H9 (cell line): ENCODE measurements at regions not wholly inside any gene's neighbourhood (a gene's known extent, or its start where the extent isn't known, plus 50 kb on each side); places are given as distances from the start of the nearest gene placed in this dataset.

ENCODE experiments used
- DNase-seq: peaks from one replicate; pipeline ENCODE4 v3.0.0-alpha.2; 2017
- H2AFZ ChIP-seq: one replicate; pipeline ENCODE4 v1.6.1; 2013; ENCODE audit warnings: mild to moderate bottlenecking, low read length, control low read depth, moderate library complexity
- H2AK5ac ChIP-seq: 2 replicates; pipeline ENCODE4 v1.6.1; 2013; ENCODE audit warnings: low read length, control low read depth, mixed read lengths; ENCODE audit not compliant: insufficient read length
- H2BK120ac ChIP-seq: one replicate; pipeline ENCODE4 v1.6.1; 2013; ENCODE audit warnings: low read depth, mild to moderate bottlenecking, low read length, control low read depth, inconsistent platforms; ENCODE audit not compliant: poor library complexity, severe bottlenecking
- H2BK12ac ChIP-seq: 2 replicates; pipeline ENCODE4 v1.6.1; 2013; ENCODE audit warnings: low read length, control low read depth, mixed read lengths, low read depth; ENCODE audit not compliant: insufficient read length
- H2BK15ac ChIP-seq: 2 replicates; pipeline ENCODE4 v1.6.1; 2013; ENCODE audit warnings: low read depth, low read length, control low read depth
- H2BK20ac ChIP-seq: one replicate; pipeline ENCODE4 v1.6.1; 2013; ENCODE audit warnings: low read depth, mild to moderate bottlenecking, low read length, control low read depth, inconsistent platforms; ENCODE audit not compliant: poor library complexity, severe bottlenecking
- H2BK5ac ChIP-seq: 2 replicates; pipeline ENCODE4 v1.6.1; 2013; ENCODE audit warnings: low read length, control low read depth, mixed read lengths; ENCODE audit not compliant: insufficient read length
- H3K14ac ChIP-seq: 2 replicates; pipeline ENCODE4 v1.6.1; 2013; ENCODE audit warnings: low read length, control low read depth; ENCODE audit not compliant: insufficient read depth
- H3K18ac ChIP-seq: 2 replicates; pipeline ENCODE4 v1.6.1; 2013; ENCODE audit warnings: low read depth, mild to moderate bottlenecking, mixed read lengths, low read length, control low read depth; ENCODE audit not compliant: insufficient read length
- H3K23ac ChIP-seq: 2 replicates; pipeline ENCODE4 v1.6.1; 2013; ENCODE audit warnings: low read length, control low read depth, mixed read lengths, low read depth; ENCODE audit not compliant: insufficient read length
- H3K23me2 ChIP-seq: 2 replicates; pipeline ENCODE4 v1.6.1; 2013; ENCODE audit warnings: low read depth, mild to moderate bottlenecking, mixed read lengths, low read length, control low read depth; ENCODE audit not compliant: insufficient read length, poor library complexity, severe bottlenecking
- H3K27ac ChIP-seq: 2 replicates; pipeline ENCODE4 v1.5.1; 2013; ENCODE audit warnings: low read length, control low read depth, mixed read lengths, low read depth; ENCODE audit not compliant: insufficient read length
- H3K27me3 ChIP-seq: 2 replicates; pipeline ENCODE4 v1.6.1; 2013; ENCODE audit warnings: low read length, control low read depth, inconsistent platforms; ENCODE audit not compliant: insufficient read depth
- H3K4ac ChIP-seq: 2 replicates; pipeline ENCODE4 v1.6.1; 2013; ENCODE audit warnings: low read depth, mild to moderate bottlenecking, control low read depth, inconsistent platforms, low read length, moderate library complexity
- H3K4me1 ChIP-seq: 2 replicates; pipeline ENCODE4 v1.6.1; 2013; ENCODE audit warnings: low read length, control low read depth, inconsistent platforms; ENCODE audit not compliant: insufficient read depth
- H3K4me2 ChIP-seq: 2 replicates; pipeline ENCODE4 v1.6.1; 2013; ENCODE audit warnings: low read length, control low read depth, mixed read lengths; ENCODE audit not compliant: insufficient read length, insufficient read depth
- H3K56ac ChIP-seq: 2 replicates; pipeline ENCODE4 v1.6.1; 2013; ENCODE audit warnings: low read depth, mild to moderate bottlenecking, mixed read lengths, low read length, control low read depth; ENCODE audit not compliant: insufficient read length
- H3K79me1 ChIP-seq: 2 replicates; pipeline ENCODE4 v1.6.1; 2013; ENCODE audit warnings: low read depth, mild to moderate bottlenecking, moderate library complexity, low read length, control low read depth, inconsistent platforms; ENCODE audit not compliant: insufficient read depth, poor library complexity, severe bottlenecking
- H3K79me2 ChIP-seq: 2 replicates; pipeline ENCODE4 v1.6.1; 2013; ENCODE audit warnings: low read length, control low read depth, inconsistent platforms; ENCODE audit not compliant: insufficient read depth
- H3K9ac ChIP-seq: 2 replicates; pipeline ENCODE4 v1.6.1; 2013; ENCODE audit warnings: low read length, control low read depth, mixed read lengths; ENCODE audit not compliant: insufficient read length; ENCODE audit errors: extremely low read depth
- H3K9me3 ChIP-seq: one replicate; pipeline ENCODE4 v1.6.1; 2013; ENCODE audit warnings: low read depth, low read length, inconsistent platforms; ENCODE audit not compliant: control insufficient read depth
- H3T11ph ChIP-seq: one replicate; pipeline ENCODE4 v1.6.1; 2013; ENCODE audit warnings: mild to moderate bottlenecking, low read length, control low read depth, inconsistent platforms
- H4K20me1 ChIP-seq: one replicate; pipeline ENCODE4 v1.6.1; 2013; ENCODE audit not compliant: control insufficient read depth, insufficient read length, insufficient read depth
- H4K5ac ChIP-seq: 2 replicates; pipeline ENCODE4 v1.6.1; 2013; ENCODE audit warnings: low read depth, mild to moderate bottlenecking, mixed read lengths, low read length, control low read depth; ENCODE audit not compliant: insufficient read length
- H4K8ac ChIP-seq: replicated peaks from 2 replicates; pipeline ENCODE4 v1.6.1; 2013; ENCODE audit warnings: low read length, control low read depth, mixed read lengths, low read depth; ENCODE audit not compliant: insufficient read length
- H4K91ac ChIP-seq: 2 replicates; pipeline ENCODE4 v1.6.1; 2013; ENCODE audit warnings: low read depth, mild to moderate bottlenecking, moderate library complexity, mixed read lengths, low read length, control low read depth; ENCODE audit not compliant: insufficient read length
- H3K27ac Mint-ChIP-seq, 3 experiments: 2 replicates in 2 of 3; 3 replicates in 1 of 3; pipeline ENCODE4 v1.8.0; 2020 to 2021; ENCODE audit warnings: mixed read lengths in 3 of 3, mild to moderate bottlenecking in 1 of 3, moderate library complexity in 1 of 3
- H3K27me3 Mint-ChIP-seq: 2 replicates; pipeline ENCODE4 v1.8.0; 2021; ENCODE audit warnings: low read depth, mild to moderate bottlenecking, moderate library complexity, mixed read lengths
- H3K36me3 Mint-ChIP-seq, 3 experiments: 2 replicates in 2 of 3; 3 replicates in 1 of 3; pipeline ENCODE4 v1.8.0; 2020 to 2021; ENCODE audit warnings: low read depth in 3 of 3, mixed read lengths in 3 of 3; ENCODE audit not compliant: insufficient read depth in 1 of 3
- H3K4me1 Mint-ChIP-seq, 2 experiments: 2 replicates each; pipeline ENCODE4 v1.8.0; 2020; ENCODE audit warnings: mixed read lengths in 2 of 2
- H3K4me3 Mint-ChIP-seq, 2 experiments: 2 replicates in 1 of 2; 3 replicates in 1 of 2; pipeline ENCODE4 v1.8.0; 2020 to 2021; ENCODE audit warnings: mild to moderate bottlenecking in 2 of 2, mixed read lengths in 2 of 2, moderate library complexity in 1 of 2
- H3K9me3 Mint-ChIP-seq, 2 experiments: 2 replicates in 1 of 2; 3 replicates in 1 of 2; pipeline ENCODE4 v1.8.0; 2020; ENCODE audit warnings: mild to moderate bottlenecking in 2 of 2, mixed read lengths in 2 of 2, moderate library complexity in 1 of 2
- CTCF ChIP-seq: fragments of 200-600 bp; sonication (generic); conservative IDR thresholded peaks from 3 replicates; pipeline ENCODE4 v1.8.0; 2021; ENCODE audit warnings: antibody characterized with exemption, mild to moderate bottlenecking
- WGBS: extraction: QIAGEN DNeasy Blood & Tissue Kit; methylation state at CpG from one replicate; pipeline ENCODE4 v1.1.7; 2013; ENCODE audit warnings: missing lambda C conversion rate, low lambda C conversion rate, mixed read lengths; ENCODE audit not compliant: insufficient read length; ENCODE audit errors: extremely low coverage; 5-methylcytosine and 5-hydroxymethylcytosine counted together

GRCh38 chr4:182185491-182185890 lies 57.7 kb upstream of the TENM3 start:
- no peak overlapping the region for H3K18ac ChIP-seq
- 0 out of 2 replicates have a peak, but pooled peaks cover 2% of the 10 kb centered on the region for H3K4me1 ChIP-seq
- no peaks in the 10 kb centered on the region for H3K27me3 Mint-ChIP-seq
- no peak overlapping the region for H3K4me2 ChIP-seq
- no peak overlapping the region for H3K56ac ChIP-seq
- H2AFZ ChIP-seq = no peak overlapping the region
- no peak overlapping the region for H4K91ac ChIP-seq
- WGBS = no CpG with 5 or more reads among the region's 6 CpGs
- no peak overlapping the region for H2BK15ac ChIP-seq
- H3K4ac ChIP-seq = no peak overlapping the region
- H3K36me3 Mint-ChIP-seq = no peaks in the 10 kb centered on the region
- H3T11ph ChIP-seq = no peak overlapping the region
- H3K23ac ChIP-seq = no peak overlapping the region
- no peak overlapping the region for H4K5ac ChIP-seq
- H3K9me3 ChIP-seq = no peaks in the 10 kb centered on the region
- no peak for DNase-seq
- no peaks in the 10 kb centered on the region for H3K9me3 Mint-ChIP-seq
- H4K20me1 ChIP-seq = no peaks in the 10 kb centered on the region
- no peak for TF ChIP-seq CTCF
- peak overlapping the region in 2 of 3 experiments; percentile 42 to 68; a peak in 1 of 7 replicates for H3K27ac Mint-ChIP-seq
- no peak overlapping the region for H3K9ac ChIP-seq
- H3K4me3 Mint-ChIP-seq = no peak overlapping the region
- H3K27me3 ChIP-seq = no peaks in the 10 kb centered on the region
- H4K8ac ChIP-seq = no peak overlapping the region
- no peak overlapping the region for H3K14ac ChIP-seq
- H2BK120ac ChIP-seq = no peak overlapping the region
- H2BK5ac ChIP-seq = no peak overlapping the region
- H3K27ac ChIP-seq = no peak overlapping the region
- H3K79me2 ChIP-seq = no peaks in the 10 kb centered on the region
- H2BK20ac ChIP-seq = no peak overlapping the region
- no peak overlapping the region for H2AK5ac ChIP-seq
- H3K23me2 ChIP-seq = no peaks in the 10 kb centered on the region
- H2BK12ac ChIP-seq = no peak overlapping the region
- H3K4me1 Mint-ChIP-seq = peaks cover 27 to 34% of the 10 kb centered on the region in 2 experiments
- no peaks in the 10 kb centered on the region for H3K79me1 ChIP-seq
